Neural cell (in vitro differentiated cells): ENCODE measurements at regions not wholly inside any gene's neighbourhood (a gene's known extent, or its start where the extent isn't known, plus 50 kb on each side); places are given as distances from the start of the nearest gene placed in this dataset.

Source experiments
- CTCF ChIP-seq: fragments of 450-650 bp; IDR thresholded peaks from 2 replicates; pipeline ENCODE4 v1.5.1; 2014; ENCODE audit warnings: antibody characterized with exemption, mild to moderate bottlenecking, moderate library complexity; ENCODE audit not compliant: poor library complexity, severe bottlenecking
- EZH2 ChIP-seq: fragments of 200-600, 300-800 bp; shearing (Covaris generic), sonication (generic); IDR thresholded peaks from 2 replicates; pipeline ENCODE4 v1.6.1; 2014; ENCODE audit warnings: antibody characterized with exemption, low read length, borderline replicate concordance, mild to moderate bottlenecking; ENCODE audit not compliant: insufficient read depth, poor library complexity, severe bottlenecking
- POLR2AphosphoS5 ChIP-seq: IDR thresholded peaks from 2 replicates; pipeline ENCODE4 v1.6.1; 2012

- TF ChIP-seq POLR2AphosphoS5 (no peak), CTCF (no peak), EZH2 (no peak)
These were observed 1882.9 kb downstream of the NCAM2 start for GRCh38 chr21:22881131-22881530.
